NCI-H146 treated with DMSO at 0.1 percent for 48 hours (cell line): ENCODE measurements at regions not wholly inside any gene's neighbourhood (a gene's known extent, or its start where the extent isn't known, plus 50 kb on each side); places are given as distances from the start of the nearest gene placed in this dataset.

Experiments used
- DNase-seq: peaks from one replicate; lab custom pipeline; 2025; ENCODE audit not compliant: unreplicated experiment; lab: John Stamatoyannopoulos, UW

GRCh38 chr1:239221656-239222055, 164.7 kb upstream of the CHRM3 start:
- no peak for DNase-seq

- DNase-seq, result no peak
Observed at GRCh38 chr1:239219679-239220078, 166.7 kb upstream of the CHRM3 start.

GRCh38 chr1:239218301-239218700, 168.1 kb upstream of the CHRM3 start:
- no peak for DNase-seq

- DNase-seq, result no peak
Observed at GRCh38 chr1:239212811-239213220, 173.6 kb upstream of the CHRM3 start.

- DNase-seq, result no peak
Observed at GRCh38 chr1:239209591-239209990, 176.8 kb upstream of the CHRM3 start.

GRCh38 chr1:239204401-239204800, 182.0 kb upstream of the CHRM3 start:
- DNase-seq, result no peak

GRCh38 chr1:239197871-239198270, 188.5 kb upstream of the CHRM3 start:
- no peak for DNase-seq

- DNase-seq, result no peak
Observed at GRCh38 chr1:239189998-239190512, 196.3 kb upstream of the CHRM3 start.

- no peak for DNase-seq
Observed at GRCh38 chr1:239186487-239186886, 199.9 kb upstream of the CHRM3 start.

GRCh38 chr1:239185245-239185619, 201.1 kb upstream of the CHRM3 start:
- no peak for DNase-seq

GRCh38 chr1:239184561-239185244, 201.7 kb upstream of the CHRM3 start:
- DNase-seq, result no peak

GRCh38 chr1:239178961-239179360, 207.4 kb upstream of the CHRM3 start:
- no peak for DNase-seq

- no peak for DNase-seq
Observed at GRCh38 chr1:239174880-239175279, 211.5 kb upstream of the CHRM3 start.

GRCh38 chr1:239170828-239171227, 215.5 kb upstream of the CHRM3 start:
- DNase-seq, result no peak

GRCh38 chr1:239169276-239169675, 217.1 kb upstream of the CHRM3 start:
- no peak for DNase-seq

- DNase-seq, result no peak
Observed at GRCh38 chr1:239164451-239165180, 221.8 kb upstream of the CHRM3 start.

- no peak for DNase-seq
Observed at GRCh38 chr1:239155466-239156091, 230.8 kb upstream of the CHRM3 start.

- no peak for DNase-seq
Observed at GRCh38 chr1:239151937-239152336, 234.4 kb upstream of the CHRM3 start.

GRCh38 chr1:239140968-239141367, 245.4 kb upstream of the CHRM3 start:
- no peak for DNase-seq

- DNase-seq, result no peak
Observed at GRCh38 chr1:239139801-239140200, 246.6 kb upstream of the CHRM3 start.

GRCh38 chr1:239128541-239128940, 257.8 kb upstream of the CHRM3 start:
- DNase-seq, result no peak

- DNase-seq, result no peak
Observed at GRCh38 chr1:239126884-239127283, 259.5 kb upstream of the CHRM3 start.
